LoVo (cell line): ENCODE measurements at regions not wholly inside any gene's neighbourhood (a gene's known extent, or its start where the extent isn't known, plus 50 kb on each side); places are given as distances from the start of the nearest gene placed in this dataset.

Experiments
- DNase-seq: peaks from one replicate; pipeline ENCODE4 v3.0.0-alpha.2; 2016; ENCODE audit warnings: low spot score

DNA sequence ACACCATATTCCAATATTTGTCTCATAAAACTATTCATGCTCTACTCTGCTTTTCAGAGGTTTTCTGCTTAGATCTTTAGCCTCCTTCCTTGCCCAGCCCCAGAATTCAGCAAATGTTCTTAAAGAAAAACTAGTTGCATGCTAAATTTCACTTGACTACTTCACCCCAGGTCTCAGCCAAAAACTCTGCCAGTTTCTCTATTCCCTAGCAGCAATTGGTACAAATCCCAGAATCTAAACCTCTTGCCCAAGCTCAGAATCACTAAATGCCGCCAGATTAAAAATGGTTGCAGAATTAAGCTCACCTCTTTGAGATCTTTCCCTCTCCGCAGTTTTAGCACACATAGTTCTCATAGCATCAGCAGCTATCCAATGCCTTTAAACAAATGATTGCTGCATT is 331.2 kb upstream of the SMARCA2 start:
- DNase-seq = no peak

- DNase-seq = no peak
These were observed 316.2 kb upstream of the SMARCA2 start for GRCh38 chr9:1698991-1699390.

DNA sequence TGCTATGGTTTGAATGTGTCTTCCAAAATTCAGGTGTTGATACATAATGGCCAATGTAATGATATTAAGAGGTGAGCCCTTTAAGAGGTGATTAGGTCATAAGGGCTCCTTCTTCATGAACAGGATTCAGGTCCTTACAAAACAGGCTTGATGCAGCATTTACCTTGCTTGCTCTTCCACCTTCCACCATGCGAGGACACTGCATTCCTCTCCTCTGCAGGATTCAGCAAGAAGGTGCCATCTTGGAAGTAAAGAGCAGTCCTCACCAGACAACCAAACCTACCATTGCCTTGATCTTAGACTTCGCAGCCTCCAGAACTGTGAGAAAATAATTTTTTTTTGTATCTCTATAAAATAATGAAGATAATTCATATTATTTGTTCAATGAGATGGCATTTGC is 314.0 kb upstream of the SMARCA2 start:
- no peak for DNase-seq

DNA sequence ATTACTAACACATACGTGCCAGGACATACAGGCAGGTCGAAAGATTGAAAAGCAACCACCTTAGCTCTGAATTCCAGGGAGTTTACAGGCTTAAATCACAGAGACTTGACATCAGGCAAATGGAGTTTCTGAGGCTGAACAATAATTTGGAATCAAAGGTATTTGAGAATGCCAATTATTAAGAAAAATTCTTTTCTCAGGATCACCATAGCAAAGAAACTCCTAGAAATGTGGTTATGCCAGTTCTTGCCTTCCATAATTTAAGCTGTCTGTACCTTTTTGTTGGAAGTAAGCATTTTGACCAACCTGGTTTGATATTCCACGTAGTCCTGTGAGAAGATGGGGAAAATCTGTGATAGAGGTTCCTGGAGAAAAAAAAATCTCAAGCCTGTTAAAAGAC is 312.4 kb upstream of the SMARCA2 start:
- DNase-seq = no peak

DNA sequence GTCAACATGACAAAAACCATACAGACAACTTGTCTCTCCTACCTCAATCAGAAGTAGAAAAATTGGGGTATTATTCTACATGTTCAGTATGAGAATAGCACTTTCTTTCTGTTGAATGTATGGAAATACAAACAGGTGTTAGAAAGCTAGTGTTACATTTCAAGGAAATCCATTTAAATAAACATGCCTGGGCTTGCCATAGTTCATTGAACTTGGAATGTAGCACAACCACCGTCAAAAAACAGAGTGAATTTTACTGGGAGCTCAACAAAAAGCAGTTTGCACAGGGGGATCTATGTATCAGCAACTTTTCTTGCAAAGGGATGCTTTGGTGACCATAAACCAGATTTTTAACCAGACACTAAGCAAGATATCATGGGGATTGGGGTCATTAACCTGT is 307.9 kb upstream of the SMARCA2 start:
- DNase-seq = no peak

DNA sequence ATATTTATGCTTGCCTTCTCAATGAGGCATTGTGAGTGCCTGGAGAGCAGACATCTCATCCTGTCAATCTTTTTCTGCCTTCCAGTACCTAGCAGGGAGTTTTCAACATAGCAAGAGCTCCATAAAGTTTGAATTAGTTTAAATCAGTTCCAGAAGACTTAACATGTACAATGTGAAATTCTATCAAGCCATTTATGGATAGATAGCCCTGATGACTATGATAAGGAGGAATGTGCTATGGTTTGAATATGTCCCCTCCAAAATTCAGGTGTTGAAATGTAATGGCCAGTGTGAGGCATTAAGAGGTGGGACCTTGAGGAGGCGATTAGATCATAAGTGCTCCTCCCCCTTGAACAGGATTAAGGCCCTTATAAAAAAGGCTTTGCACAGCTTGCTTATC is 306.9 kb upstream of the SMARCA2 start:
- no peak for DNase-seq

GRCh38 chr9:1709347-1709746 is 305.8 kb upstream of the SMARCA2 start:
- DNase-seq = no peak

GRCh38 chr9:1712861-1713450 is 302.2 kb upstream of the SMARCA2 start:
- no peak for DNase-seq

DNA sequence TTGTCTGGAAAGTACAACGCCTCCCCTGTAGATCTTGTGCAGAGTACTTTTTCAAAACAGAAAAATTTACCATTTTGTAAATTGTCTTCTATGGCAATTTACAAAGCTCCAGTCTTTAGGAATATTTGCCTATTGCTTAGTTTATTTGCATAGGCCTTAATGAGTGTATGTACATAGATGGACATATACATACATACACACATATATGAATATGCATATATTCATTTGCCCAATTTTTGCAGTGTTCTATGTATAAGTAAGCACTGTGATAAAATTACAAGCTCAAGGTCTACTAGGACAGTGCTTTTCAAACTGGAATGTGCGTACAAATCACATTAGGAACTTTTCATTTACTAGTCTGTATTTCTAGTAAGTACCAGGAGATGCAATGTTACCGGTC is 301.3 kb upstream of the SMARCA2 start:
- no peak for DNase-seq

DNA sequence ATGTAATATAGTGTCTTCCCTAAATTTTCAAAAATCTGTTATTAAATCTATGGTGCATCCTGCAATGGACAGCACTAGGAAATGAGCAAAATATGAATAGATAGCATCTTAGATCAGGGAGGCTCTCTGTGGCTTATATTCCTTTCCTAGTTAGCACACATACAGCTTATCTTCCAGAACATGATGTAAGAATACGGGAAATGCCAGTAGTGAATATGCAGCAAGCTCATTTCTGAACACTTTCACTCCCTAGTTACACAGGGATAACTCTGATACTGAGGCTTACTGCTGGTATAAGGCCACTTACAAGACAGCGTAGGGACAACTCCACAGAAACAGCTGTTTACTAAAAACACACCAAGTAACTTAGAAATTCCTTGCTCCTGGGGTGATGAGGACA is 297.3 kb upstream of the SMARCA2 start:
- no peak for DNase-seq

DNA sequence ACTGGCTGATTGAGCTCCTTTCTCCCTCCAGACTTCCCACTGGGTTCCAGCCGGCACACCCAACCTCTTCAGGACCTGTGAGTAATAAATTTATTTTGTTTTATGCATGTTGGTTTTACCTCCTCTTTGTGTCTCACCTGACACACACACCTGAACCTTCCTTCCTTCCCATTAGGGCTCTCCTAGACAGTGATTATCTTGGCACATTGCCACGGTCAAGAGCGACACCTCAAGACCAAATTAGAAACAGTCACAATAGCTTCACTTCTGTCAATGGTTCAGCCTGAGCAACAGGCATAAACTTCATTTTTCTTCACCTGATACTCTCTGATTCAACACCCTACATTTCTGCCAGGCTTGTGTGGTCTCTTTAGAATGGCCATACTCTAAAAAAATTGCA is 296.3 kb upstream of the SMARCA2 start:
- no peak for DNase-seq

DNA sequence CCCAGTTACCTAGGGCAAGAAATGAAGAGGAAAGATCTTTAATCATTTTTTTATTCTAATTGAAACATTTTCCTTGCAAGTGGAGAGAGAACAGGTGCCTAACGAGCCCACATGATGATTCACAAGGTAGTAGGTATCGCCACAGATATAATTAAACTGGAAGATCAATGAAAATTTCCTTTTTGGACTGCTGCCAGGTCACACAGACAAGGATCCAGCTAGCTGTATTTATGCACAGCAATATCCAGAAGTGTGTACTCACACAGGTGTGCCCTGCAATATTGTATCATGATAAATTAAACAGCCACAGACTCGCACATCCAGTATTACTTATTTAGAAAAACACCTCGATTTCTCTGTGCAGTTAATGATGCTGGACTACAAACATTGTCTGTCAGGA is 294.0 kb upstream of the SMARCA2 start:
- no peak for DNase-seq

DNA sequence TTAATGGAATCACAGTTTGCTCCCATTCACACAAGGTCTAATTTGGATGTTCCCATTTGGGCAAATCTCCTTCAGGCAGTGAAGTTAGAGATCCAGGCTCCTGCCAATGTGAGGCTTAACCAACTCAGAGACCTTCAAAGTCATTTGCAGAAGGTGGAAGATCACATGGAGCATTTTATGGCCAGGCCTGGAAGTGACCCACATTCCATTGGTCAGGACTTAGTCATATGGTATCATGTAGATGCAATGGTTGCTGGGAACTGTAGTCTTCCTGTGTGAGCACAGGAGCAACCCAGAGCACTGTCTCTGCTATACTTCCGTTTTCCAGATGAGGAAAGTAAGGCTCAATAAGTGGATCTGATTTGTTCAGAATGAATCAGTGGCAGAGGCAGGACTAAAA is 292.7 kb upstream of the SMARCA2 start:
- no peak for DNase-seq

GRCh38 chr9:1723522-1724015 is 291.6 kb upstream of the SMARCA2 start:
- DNase-seq = no peak

GRCh38 chr9:1726993-1727759 is 288.0 kb upstream of the SMARCA2 start:
- no peak for DNase-seq

- DNase-seq = no peak
These were observed 285.5 kb upstream of the SMARCA2 start for GRCh38 chr9:1729631-1730030.

DNA sequence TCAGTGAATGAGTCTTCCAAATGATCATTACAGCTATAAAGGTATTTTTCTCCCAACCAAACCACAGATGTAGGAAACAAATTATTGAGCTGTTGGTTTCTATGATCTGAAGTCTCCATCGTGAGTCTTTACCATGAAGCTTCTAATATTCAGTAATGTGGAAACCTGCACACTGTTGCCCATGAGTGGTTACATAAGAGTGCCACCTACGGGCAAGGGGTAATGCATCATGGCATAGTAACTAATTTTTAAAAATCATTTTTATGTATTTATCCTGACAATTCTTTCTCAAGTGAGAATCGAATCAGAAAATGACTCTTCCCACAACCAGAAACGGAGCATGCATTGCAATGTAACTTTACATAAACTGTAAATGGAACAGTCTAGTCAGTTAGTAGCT is 282.5 kb upstream of the SMARCA2 start:
- DNase-seq = no peak

DNA sequence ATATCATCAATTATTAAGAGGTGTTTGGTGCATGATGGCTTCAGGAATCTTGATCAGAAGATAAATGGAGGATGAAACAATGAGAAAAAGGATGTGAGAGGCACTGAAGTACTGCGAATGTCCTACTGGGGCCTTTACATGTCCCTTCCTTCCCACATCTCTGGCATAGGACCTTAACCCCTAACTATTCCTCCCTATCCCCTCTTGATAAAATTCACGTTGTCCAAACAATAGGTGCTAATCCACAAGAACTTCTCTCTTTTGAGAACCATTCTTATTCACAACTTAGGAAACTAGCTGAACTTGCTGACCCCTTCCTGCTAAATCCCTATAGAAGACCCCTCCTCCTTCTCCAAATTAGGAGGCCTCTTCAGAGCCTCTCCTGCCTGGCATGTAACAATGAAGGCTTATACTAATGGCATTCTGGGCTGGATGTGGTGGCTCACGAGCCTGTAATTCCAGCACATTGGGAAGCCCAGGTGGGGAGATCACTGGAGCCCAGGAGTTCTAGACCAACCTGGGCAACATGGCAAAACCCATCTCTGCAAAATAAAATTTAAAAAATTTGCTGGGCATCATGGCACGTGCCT is 276.5 kb upstream of the SMARCA2 start:
- DNase-seq = no peak

DNA sequence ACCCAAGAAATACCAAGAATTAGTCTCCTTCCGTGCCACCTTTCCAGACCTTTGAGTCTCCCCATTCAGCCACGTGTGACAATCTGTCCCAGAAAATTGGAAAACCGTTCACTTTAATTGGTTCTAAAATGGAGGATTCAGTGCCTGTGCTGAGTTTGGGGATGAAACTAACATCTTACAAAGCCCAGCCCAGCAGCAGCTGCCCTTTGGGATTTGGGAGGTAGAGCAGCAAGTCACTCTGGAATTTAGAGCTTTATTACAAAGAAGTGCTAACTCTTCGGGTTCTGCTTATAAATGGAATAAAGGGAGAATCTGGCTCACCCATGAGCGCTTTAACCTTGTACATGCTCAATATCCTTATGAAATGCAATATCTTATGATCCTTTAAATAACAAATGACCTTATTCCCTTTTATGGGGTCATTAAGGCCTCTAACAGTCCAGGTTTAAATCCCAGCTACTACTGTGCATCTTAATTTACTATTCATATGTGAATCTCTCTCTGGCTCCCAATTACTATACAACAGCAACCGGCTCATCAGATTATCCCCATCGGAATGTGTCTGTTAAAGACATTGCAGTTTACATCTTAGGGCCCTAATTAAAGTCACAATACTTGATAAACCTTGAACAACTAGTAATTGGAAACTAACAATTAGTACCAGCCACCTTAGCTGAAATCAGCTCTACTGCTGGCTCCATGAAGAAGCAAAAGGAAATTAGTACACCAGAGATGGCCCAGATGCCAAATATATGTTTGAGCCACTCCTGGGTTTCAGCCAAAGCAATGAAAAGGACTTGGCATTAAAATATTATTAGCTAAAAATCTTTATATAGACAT is 271.8 kb upstream of the SMARCA2 start:
- no peak for DNase-seq

DNA sequence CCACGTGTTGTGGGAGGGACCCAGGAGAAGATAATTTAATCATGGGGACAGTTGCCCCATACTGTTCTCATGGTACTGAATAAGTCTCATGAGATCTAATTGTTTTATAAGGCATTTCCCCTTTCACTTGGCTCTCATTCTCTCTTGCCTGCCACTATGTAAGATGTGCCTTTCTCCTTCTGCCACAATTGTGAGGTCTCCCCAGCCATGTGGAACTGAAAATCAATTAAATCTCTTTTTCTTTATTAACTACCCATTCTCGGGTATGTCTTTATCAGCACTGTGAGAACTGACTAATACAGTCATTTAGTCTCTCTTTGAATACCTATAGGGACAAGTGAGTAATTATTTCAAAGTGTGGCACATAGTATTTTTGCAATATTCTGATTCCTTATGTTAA is 269.2 kb upstream of the SMARCA2 start:
- DNase-seq = no peak

DNA sequence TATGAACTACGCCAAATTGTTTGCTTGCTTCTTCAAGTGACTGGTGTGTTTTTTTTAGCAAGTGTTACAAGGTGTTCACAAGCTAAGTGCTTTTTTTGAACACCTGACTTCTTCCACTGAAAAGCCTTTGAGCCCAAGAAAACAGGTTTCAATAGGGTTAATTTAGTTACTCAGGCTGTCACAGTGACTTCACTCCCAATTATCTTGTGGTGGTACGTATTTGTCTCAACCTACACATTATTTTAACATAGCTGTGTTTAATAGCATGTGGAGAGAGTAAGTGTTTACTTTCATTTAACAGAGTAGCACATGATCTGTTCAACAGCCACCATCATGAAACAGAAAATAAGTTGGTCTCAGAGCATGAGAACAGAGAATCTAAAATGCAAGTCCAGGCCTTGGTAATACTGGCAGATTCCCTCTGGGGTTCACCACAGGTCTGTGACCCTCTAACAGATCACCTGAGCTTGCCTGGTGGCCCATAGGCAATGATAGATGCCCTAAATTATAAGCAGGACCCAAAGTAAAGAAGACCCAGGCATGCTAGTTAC is 267.7 kb upstream of the SMARCA2 start:
- DNase-seq = no peak

DNA sequence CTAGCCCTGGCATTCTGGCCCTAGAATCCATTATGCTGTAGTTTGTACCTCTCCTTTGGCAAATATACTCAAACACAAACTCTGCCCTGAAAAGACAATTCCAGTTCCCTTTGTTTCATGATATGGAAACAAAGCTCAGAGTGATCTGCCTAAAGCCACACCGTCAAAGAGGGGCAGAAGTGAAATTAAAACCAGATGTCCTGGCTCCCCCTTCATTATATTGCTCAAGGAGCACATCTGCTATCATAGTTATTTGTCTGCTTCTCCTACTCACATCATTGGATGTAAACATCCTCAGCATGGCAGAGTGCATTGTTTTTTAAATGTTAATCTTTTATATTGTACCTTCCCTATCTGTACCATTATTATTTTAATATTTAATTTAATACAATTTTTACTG is 266.7 kb upstream of the SMARCA2 start:
- DNase-seq = no peak
